T-helper 1 cell treated with Interleukin-12 subunit alpha and Interleukin-12 subunit beta and Interleukin-4 antibody, amounts not matched to agents 30 μg/mL and 1 μg/mL, for 36 hours (primary cell): ENCODE measurements at regions not wholly inside any gene's neighbourhood (a gene's known extent, or its start where the extent isn't known, plus 50 kb on each side); places are given as distances from the start of the nearest gene placed in this dataset.

Experiments used
- H3K27ac Mint-ChIP-seq: one replicate; pipeline ENCODE4 v1.8.0; 2021; ENCODE audit warnings: mild to moderate bottlenecking, mixed read lengths
- H3K27me3 Mint-ChIP-seq: one replicate; pipeline ENCODE4 v1.8.0; 2021; ENCODE audit warnings: low read depth, mixed read lengths
- H3K36me3 Mint-ChIP-seq: one replicate; pipeline ENCODE4 v1.8.0; 2021; ENCODE audit warnings: low read depth, mixed read lengths
- H3K4me1 Mint-ChIP-seq: one replicate; pipeline ENCODE4 v1.8.0; 2021; ENCODE audit warnings: low read depth, mixed read lengths
- H3K4me3 Mint-ChIP-seq: one replicate; pipeline ENCODE4 v1.8.0; 2021; ENCODE audit warnings: mild to moderate bottlenecking, moderate library complexity, mixed read lengths
- H3K9me3 Mint-ChIP-seq: one replicate; pipeline ENCODE4 v1.8.0; 2021; ENCODE audit warnings: mixed read lengths

DNA sequence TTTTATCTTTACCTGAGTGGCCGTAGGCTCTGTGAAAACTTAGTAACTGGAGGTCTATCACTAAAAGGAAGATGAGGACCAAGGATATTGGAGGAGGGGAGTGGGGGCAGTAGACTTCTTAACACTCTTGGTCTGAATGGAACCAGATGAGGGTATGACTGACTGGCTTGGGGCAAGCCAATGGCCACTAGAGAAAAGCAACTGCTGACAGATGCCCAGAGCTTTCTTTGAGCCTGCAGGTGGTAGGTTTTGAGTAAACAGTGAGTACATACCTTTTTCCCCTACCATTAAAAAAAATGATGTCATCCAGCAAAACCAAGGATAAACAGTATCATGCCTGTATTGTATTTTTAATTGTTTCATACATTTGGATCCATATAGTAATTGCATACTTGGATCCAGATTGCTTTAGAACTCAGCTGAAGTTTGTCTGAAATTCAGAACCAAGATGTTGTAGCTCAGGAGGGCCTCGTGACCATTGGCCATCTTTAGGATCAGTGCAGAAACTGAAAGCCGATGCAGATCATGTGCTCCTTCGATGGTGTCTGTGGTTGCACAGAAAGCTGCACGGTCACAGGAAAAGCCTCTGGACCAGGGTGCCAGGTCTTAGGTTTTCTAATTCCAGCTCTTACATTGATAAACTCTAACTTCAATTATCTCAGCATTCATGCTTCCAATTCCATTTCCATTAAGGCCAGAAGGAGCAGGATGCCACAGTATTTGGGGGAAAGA, 131.0 kb downstream of the PDGFRA start:
- H3K4me1 Mint-ChIP-seq: no peaks in the 10 kb centered on the region
- no peak overlapping the region for H3K4me3 Mint-ChIP-seq
- no peaks in the 10 kb centered on the region for H3K36me3 Mint-ChIP-seq
- H3K27ac Mint-ChIP-seq: no peak overlapping the region
- H3K9me3 Mint-ChIP-seq: no peaks in the 10 kb centered on the region
- H3K27me3 Mint-ChIP-seq: no peaks in the 10 kb centered on the region

DNA sequence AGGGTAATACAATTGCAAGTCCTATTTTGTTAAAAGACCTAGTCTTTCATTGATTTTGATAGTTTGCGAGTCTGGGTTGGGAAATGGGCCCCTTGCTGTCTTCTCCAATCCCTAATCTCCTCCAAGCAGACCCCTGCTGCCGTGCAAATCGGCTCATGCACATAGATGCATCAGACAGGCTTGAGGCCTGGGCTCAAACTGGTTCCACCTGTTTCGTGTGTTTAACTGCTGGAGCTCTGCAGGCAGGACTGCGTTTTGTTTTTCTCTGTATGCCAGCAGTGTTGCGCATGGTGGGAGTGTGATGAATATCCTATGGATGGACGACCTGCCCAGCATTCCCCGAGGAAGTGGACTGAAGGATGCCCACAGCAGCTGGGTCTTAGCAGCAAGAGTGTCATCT, 133.9 kb downstream of the PDGFRA start:
- H3K4me3 Mint-ChIP-seq: no peak overlapping the region
- no peak overlapping the region for H3K27ac Mint-ChIP-seq
- no peaks in the 10 kb centered on the region for H3K27me3 Mint-ChIP-seq
- H3K4me1 Mint-ChIP-seq: no peaks in the 10 kb centered on the region
- no peaks in the 10 kb centered on the region for H3K9me3 Mint-ChIP-seq
- no peaks in the 10 kb centered on the region for H3K36me3 Mint-ChIP-seq

DNA sequence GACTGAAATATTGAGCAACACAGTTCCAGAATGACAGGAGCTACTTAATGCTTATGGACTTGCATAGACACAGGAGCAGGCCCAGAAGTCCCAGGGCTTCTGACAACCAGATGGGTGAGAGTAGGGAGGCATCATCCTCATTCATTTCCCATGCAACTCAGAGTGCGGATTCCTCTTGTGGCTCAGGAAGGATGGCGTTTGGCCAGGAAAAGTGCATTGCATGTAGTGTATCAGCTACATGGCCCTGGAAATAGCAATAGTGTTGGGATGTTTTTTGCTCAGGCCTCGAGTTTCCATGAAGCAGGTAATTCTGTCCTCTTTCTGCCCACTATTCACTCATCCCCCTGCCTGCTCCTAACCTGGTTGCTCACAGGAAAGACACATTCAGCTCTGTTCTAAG, 136.6 kb downstream of the PDGFRA start:
- H3K36me3 Mint-ChIP-seq: no peaks in the 10 kb centered on the region

DNA sequence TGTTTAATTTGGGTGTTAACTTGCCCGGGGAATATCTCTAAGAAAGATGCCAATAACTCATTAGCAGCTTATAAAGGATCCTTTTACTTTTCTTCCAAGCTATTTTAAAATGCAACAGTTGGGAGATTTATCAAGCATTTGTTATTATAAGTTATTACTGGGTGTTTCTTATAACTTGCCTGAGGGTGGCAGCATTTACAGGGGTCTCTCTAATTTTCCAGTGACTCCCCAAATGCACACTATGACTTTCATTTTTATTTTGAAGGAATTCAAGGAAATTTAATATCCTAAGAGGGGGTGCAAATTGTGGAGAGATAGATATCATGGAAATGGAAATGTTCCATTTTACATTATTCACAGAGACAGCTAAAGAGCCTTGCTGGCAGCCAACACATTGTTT, 138.0 kb downstream of the PDGFRA start:
- Mint-ChIP-seq H3K27ac (no peak overlapping the region), H3K27me3 (no peaks in the 10 kb centered on the region), H3K9me3 (no peaks in the 10 kb centered on the region), H3K4me1 (no peaks in the 10 kb centered on the region), H3K4me3 (no peak overlapping the region), H3K36me3 (no peaks in the 10 kb centered on the region)

More for the DNA sequence above, 136.6 kb downstream of the PDGFRA start:
- H3K4me3 Mint-ChIP-seq: no peak overlapping the region
- no peak overlapping the region for H3K27ac Mint-ChIP-seq
- no peaks in the 10 kb centered on the region for H3K4me1 Mint-ChIP-seq
- no peaks in the 10 kb centered on the region for H3K9me3 Mint-ChIP-seq
- no peaks in the 10 kb centered on the region for H3K27me3 Mint-ChIP-seq

DNA sequence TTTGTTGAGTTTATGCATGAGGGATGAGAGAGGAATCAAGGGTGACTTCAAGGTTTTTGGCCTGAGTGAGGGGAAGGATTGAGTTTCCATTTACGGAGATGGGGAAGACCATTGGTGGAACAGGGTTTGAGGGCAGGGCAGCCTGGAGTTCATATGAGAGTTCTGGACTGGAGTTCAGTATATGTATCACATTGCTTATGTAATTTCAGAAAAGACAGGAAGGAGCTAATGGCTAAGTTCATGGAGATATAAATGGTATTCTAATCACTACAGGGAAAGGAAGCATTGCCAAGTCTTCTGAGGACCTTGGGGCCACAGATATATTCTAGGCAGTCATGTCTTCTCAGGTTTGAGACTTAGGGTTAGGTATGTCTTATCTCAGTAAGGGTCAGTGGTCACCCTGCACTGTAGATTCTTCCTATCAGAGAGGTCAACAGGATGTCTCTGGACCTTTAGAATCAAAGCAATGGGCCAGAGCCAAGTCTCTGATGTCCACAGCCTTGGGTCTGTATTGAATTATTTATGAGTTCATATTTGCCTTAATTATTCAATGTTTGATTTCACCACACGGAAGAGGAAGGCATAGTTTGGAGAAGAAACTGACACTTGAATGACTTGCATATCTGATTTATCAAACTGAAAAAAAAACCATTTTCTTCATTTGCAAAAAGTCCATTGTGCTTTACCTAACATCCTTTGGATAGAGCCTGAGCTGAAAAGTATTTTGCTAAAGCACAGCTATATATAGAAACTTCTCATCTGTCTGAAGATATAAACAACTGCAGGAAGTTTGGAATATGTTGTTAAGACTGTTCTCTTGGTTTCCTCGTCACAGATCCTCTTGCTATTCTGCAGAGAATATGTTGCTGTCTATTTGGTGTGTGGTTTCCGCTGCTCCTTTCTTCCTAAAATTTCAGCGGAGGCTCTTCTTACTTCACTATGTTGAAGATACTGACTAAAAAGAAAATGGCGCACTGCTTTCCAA, 139.5 kb downstream of the PDGFRA start:
- Mint-ChIP-seq H3K4me1 (no peaks in the 10 kb centered on the region), H3K27me3 (no peaks in the 10 kb centered on the region), H3K36me3 (no peaks in the 10 kb centered on the region), H3K9me3 (no peaks in the 10 kb centered on the region), H3K4me3 (no peak overlapping the region), H3K27ac (no peak overlapping the region)

DNA sequence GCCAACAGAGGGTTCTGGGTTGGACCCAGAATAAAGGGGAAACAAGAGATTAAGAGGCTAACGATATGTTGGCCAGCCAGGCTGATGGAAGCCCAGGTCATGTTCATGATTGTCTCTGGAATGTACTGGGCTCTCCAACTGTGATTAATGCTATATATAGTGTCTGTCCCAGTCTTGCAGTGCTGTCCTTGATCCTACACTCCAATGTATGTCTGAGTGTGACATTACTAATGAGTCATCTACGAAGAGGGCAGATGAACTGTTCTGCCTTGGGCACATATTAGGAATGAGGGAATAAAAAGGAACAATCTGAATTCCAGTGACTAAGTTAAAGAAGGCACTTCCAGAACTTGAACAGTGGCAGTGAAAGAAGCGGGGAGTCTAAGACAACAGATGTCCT, 142.1 kb downstream of the PDGFRA start:
- no peaks in the 10 kb centered on the region for H3K36me3 Mint-ChIP-seq
- H3K4me1 Mint-ChIP-seq: no peaks in the 10 kb centered on the region
- no peaks in the 10 kb centered on the region for H3K9me3 Mint-ChIP-seq
- no peak overlapping the region for H3K4me3 Mint-ChIP-seq
- H3K27me3 Mint-ChIP-seq: no peaks in the 10 kb centered on the region
- H3K27ac Mint-ChIP-seq: no peak overlapping the region

DNA sequence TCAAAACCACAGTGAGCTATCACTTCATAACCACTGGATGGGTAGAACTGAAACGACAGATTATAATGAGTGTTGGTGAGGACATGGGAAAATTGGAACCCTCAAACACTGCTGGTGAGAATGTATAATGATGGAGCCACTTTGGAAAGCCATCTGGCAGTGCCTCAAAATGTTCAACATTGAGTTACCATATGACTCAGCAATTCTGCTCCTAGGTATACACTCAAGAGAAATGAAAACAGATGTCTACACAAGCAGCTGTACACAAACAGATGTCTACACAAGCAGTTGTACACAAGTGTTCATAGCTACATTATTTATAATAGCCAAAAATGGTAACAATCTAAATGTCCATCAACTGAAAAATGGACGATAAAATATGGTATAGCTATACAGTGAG, 143.9 kb downstream of the PDGFRA start:
- Mint-ChIP-seq H3K36me3 (no peaks in the 10 kb centered on the region), H3K27ac (no peak overlapping the region), H3K9me3 (no peaks in the 10 kb centered on the region), H3K27me3 (no peaks in the 10 kb centered on the region), H3K4me1 (no peaks in the 10 kb centered on the region), H3K4me3 (no peak overlapping the region)

DNA sequence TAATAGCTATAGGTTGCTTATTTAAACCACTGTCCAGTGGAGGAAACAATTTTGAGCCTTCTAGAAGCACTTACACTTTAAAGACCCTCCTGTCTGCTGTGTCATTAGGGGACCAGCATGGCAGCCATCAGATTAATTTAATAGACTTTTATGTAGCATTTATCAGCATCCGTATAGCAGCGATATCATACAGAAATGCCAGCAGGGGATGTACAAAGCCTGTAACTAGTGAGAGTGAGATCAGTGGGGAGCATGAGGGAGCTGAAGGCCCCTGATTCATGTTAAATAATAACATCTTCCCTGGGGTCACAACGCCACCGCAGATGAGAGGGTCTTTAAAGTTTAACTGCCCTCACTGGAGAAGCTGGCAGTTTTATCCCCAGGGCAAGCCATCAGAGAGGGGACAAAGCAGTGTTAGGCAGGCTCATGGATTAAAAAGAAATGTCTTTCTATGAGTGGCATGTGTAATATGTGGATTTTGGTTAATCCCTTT, 144.7 kb downstream of the PDGFRA start:
- H3K36me3 Mint-ChIP-seq: no peaks in the 10 kb centered on the region
- H3K4me3 Mint-ChIP-seq: no peak overlapping the region
- no peaks in the 10 kb centered on the region for H3K4me1 Mint-ChIP-seq
- no peaks in the 10 kb centered on the region for H3K9me3 Mint-ChIP-seq
- H3K27ac Mint-ChIP-seq: no peak overlapping the region
- H3K27me3 Mint-ChIP-seq: no peaks in the 10 kb centered on the region

DNA sequence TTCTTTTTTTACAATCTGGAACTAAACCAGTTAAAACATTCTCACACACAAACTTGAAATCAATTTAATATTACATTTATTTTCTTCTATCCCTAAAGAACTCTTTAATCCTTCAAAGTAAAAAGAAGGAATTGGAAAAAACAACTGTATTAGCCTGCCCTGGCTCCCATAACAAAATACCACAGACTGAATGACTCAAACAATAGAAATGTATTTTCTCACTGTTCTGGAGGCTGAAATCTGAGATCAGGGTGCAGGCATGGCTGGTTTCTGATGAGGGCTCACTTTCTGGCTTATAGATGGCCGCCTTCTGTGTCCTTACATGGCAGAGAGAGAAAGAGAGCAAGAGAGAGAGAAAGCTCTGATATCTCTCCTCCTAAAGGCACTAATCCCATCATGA, 149.4 kb downstream of the PDGFRA start:
- H3K27me3 Mint-ChIP-seq: no peaks in the 10 kb centered on the region
- no peaks in the 10 kb centered on the region for H3K36me3 Mint-ChIP-seq
- H3K4me1 Mint-ChIP-seq: no peaks in the 10 kb centered on the region
- no peak overlapping the region for H3K27ac Mint-ChIP-seq
- H3K4me3 Mint-ChIP-seq: no peak overlapping the region
- no peaks in the 10 kb centered on the region for H3K9me3 Mint-ChIP-seq

DNA sequence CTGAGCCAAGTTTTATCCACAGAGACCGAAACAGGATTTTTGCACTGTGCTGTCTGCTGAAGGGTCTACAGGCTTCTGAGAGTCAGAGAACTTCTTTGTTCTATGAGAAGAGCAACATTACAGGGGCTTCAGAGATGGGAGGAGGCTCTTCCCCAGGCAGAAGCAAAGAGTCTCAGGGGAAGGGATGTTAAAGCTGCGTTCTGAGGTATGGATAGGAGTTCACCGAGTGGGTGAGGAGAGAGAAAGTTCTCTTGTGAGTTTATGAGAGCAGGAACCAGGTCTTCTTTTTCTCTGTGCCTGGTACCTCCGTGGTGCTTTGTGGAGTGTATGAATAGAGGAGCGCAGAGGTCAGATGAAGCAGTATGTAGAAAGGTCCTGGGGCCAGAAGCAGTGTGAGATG, 155.1 kb downstream of the PDGFRA start:
- H3K27ac Mint-ChIP-seq: no peak overlapping the region
- no peaks in the 10 kb centered on the region for H3K9me3 Mint-ChIP-seq
- no peak overlapping the region for H3K4me3 Mint-ChIP-seq
- H3K36me3 Mint-ChIP-seq: no peaks in the 10 kb centered on the region
- H3K4me1 Mint-ChIP-seq: no peaks in the 10 kb centered on the region
- H3K27me3 Mint-ChIP-seq: no peaks in the 10 kb centered on the region

DNA sequence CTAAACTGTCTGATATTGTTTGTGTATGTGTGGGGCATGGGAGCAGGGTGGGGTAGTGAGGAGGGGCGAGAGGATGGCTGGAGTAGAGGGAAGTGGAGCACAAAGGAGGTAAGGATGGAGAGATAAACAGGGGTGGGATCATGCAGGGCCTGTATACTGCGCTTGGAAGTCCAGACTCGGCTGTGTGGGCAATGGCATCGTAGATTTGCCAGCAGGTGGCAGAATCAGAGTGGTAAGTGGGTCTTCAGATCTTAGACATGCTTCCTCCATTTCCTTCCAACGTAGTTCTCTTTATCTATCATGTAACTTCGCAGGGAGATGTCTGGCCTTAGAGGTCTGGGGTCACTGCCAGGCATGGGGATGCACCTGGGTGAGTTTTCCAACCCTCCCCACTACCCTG, 155.5 kb downstream of the PDGFRA start:
- H3K9me3 Mint-ChIP-seq: no peaks in the 10 kb centered on the region
- no peak overlapping the region for H3K4me3 Mint-ChIP-seq
- no peaks in the 10 kb centered on the region for H3K27me3 Mint-ChIP-seq

DNA sequence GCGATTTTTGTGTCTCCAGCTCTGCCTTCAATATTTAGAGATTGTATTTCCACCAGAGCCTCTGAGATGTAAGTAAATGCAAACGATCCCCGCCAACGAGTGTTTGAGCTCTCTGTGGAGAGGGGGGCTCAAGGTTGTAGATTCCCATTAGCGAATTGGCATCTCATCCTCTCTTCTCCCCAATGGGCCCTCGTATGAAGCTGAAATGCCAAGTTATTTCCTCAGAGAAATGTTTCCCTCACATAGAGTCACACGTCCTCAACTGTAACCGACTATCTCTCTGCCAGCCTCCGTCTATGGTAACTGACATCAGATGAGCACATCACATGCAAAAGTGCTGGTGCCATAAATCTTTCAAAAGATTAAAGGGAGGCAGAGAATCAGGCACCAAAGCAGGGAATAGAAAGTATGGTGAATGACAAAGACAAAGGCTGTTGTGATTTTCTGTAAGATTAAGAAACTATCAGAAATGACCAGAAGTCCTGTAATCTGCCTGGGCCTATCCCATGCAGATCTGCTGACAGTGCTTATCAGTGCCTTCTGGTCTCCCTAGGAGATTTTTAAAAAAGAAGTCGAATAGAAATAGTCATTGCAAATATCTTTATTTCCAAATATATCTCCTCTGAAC, 157.1 kb downstream of the PDGFRA start:
- Mint-ChIP-seq H3K36me3 (no peaks in the 10 kb centered on the region), H3K27me3 (no peaks in the 10 kb centered on the region), H3K4me1 (no peaks in the 10 kb centered on the region), H3K4me3 (no peak overlapping the region), H3K9me3 (no peaks in the 10 kb centered on the region), H3K27ac (no peak overlapping the region)

More for the DNA sequence above, 155.5 kb downstream of the PDGFRA start:
- no peaks in the 10 kb centered on the region for H3K36me3 Mint-ChIP-seq
- H3K27ac Mint-ChIP-seq: no peak overlapping the region
- H3K4me1 Mint-ChIP-seq: no peaks in the 10 kb centered on the region

DNA sequence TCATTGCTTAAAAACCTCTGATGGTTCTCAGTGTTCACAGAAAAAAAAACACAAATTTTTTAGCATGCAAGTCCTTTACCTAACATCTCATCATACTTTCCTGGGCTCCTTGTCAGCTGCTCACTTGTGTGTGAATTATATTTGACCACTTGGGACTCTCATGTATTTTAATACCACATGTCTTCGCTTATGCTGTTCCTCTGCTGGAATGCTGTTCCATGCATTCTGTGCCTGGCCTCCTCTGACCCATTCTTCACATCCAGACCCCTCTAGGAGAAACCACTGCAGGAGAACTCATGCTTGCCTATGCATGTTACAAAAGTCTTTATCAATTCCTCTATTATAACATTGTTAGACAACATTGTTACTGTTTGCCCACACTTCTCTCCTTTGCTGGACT, 157.6 kb downstream of the PDGFRA start:
- Mint-ChIP-seq H3K4me3 (no peak overlapping the region), H3K9me3 (no peaks in the 10 kb centered on the region), H3K27me3 (no peaks in the 10 kb centered on the region), H3K27ac (no peak overlapping the region), H3K36me3 (no peaks in the 10 kb centered on the region), H3K4me1 (no peaks in the 10 kb centered on the region)

DNA sequence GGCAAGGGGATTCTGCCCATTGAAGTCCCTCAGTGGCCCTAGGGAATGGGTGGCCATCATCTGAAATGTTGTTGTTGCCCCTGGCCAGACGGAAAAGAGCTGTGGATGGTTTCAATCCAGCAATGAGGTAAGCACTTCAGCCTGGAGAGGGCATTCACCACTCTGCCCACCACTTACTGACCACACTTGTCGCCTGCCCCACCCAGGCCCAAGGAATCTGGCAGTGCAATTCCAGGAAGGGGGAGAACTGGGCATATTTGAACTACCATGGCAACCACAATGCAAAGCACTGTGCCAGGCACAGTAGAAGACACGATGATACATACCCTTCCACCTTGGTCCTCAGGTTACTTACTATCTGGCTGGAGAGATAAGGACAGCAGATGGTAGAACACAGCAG, 161.6 kb downstream of the PDGFRA start:
- H3K36me3 Mint-ChIP-seq: no peaks in the 10 kb centered on the region
- H3K27ac Mint-ChIP-seq: no peak overlapping the region
- no peaks in the 10 kb centered on the region for H3K9me3 Mint-ChIP-seq

More for the DNA sequence above, 161.6 kb downstream of the PDGFRA start:
- H3K4me3 Mint-ChIP-seq: no peak overlapping the region
- H3K27me3 Mint-ChIP-seq: no peaks in the 10 kb centered on the region
- H3K4me1 Mint-ChIP-seq: no peaks in the 10 kb centered on the region
